Loucy (cell line): ENCODE measurements at regions not wholly inside any gene's neighbourhood (a gene's known extent, or its start where the extent isn't known, plus 50 kb on each side); places are given as distances from the start of the nearest gene placed in this dataset.
"Not testable (repeated sequence)": the region's sequence is repeated elsewhere in the genome, so short reads cannot be mapped to it uniquely, and the experiment has no call there.

Experiments
- CTCF ChIP-seq: fragments of 200-600 bp; sonication (generic); conservative IDR thresholded peaks from 2 replicates; pipeline ENCODE4 v1.5.1; 2014; ENCODE audit warnings: mild to moderate bottlenecking, antibody characterized with exemption, low read length
- EZH2phosphoT487 ChIP-seq: fragments of 200-600 bp; IDR thresholded peaks from 2 replicates; pipeline ENCODE4 v1.6.1; 2018; ENCODE audit warnings: antibody characterized with exemption, mild to moderate bottlenecking, moderate library complexity, borderline replicate concordance

DNA sequence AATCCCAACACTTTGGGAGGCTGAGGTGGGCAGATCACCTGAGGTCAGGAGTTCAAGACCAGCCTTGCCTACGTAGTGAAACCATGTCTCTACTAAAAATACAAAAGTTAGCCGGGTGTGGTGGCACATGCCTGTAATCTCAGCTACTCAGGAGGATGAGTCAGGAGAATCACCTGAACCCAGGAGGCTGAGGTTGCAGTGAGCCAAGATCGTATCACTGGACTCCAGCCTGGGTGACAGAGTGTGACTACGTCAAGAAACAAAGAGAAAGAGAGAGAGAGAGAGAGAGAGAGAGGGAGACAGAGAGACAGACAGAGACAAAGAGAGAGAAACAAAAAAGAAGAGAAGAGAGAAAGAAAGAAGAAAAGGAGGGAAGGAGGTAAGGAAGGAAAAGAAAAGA, 454.0 kb upstream of the CHAC2 start:
- TF ChIP-seq CTCF, EZH2phosphoT487: not testable (repeated sequence)
